K562 (cell line): ENCODE measurements at regions not wholly inside any gene's neighbourhood (a gene's known extent, or its start where the extent isn't known, plus 50 kb on each side); places are given as distances from the start of the nearest gene placed in this dataset.

Source experiments
- ATAC-seq: fragments of 200-7000 bp; cut with Tn5 transposase; 3 replicates; pipeline ENCODE4 v1.9.1; 2020; ENCODE audit warnings: moderate library complexity
- BruUV-seq: library from RNA; stranded (reverse); fragments of 400-500 nt; replicated peaks from 2 replicates; lab custom pipeline; 2021; lab: Mats Ljungman, UMichigan
- CTCF ChIA-PET: fragments of 300-600 bp; formaldehyde crosslinking; extraction: SDS; loops from one replicate; lab custom pipeline; 2021; ENCODE audit warnings: low intra/inter-chr PET ratio; lab: Yijun Ruan, JAX
- POLR2A ChIA-PET: fragments of 300-600, 350-650 bp; sonication (Branson Sonifier 250); formaldehyde crosslinking; extraction: SDS; loops from one replicate; lab custom pipeline; 2021; ENCODE audit warnings: antibody characterized with exemption, inconsistent platforms; lab: Yijun Ruan, JAX
- DNase-seq, 4 experiments: peaks; one replicate each; pipeline versions ENCODE4 v3.0.0 to v3.0.0-alpha.2; 2011 to 2018; ENCODE audit warnings: low spot score in 3 of 4, mixed read lengths in 3 of 4; ENCODE audit errors: extremely low read depth in 1 of 4
- FAIRE-seq: peaks from 2 replicates; lab custom pipeline; 2011; peaks lifted over from hg19 to GRCh38; lab: Jason Lieb, UNC
- H2AFZ ChIP-seq: 2 replicates; pipeline ENCODE4 v1.6.0; 2011; ENCODE audit warnings: low read depth, low read length, control low read depth, inconsistent platforms
- H3K27ac ChIP-seq: fragments of 200-600 bp; 3 replicates; pipeline ENCODE4 v1.8.0; 2011; ENCODE audit warnings: low read depth, mild to moderate bottlenecking, control low read depth, inconsistent platforms, low read length, moderate library complexity, mixed read lengths; ENCODE audit errors: extremely low read depth
- H3K27me3 ChIP-seq, 2 experiments: fragments of 300-600 bp in 1 of 2; 2 replicates in 1 of 2; 3 replicates in 1 of 2; pipeline versions ENCODE4 v1.6.0 to v1.8.0; 2011; ENCODE audit warnings: inconsistent platforms in 2 of 2, low read length in 2 of 2, mild to moderate bottlenecking in 1 of 2, mixed read lengths in 1 of 2, moderate library complexity in 1 of 2; ENCODE audit not compliant: control insufficient read depth in 2 of 2, insufficient read depth in 2 of 2
- H3K36me3 ChIP-seq: fragments of 300-600 bp; 3 replicates; pipeline ENCODE4 v1.8.0; 2011; ENCODE audit warnings: mild to moderate bottlenecking, low read length, inconsistent platforms; ENCODE audit not compliant: control insufficient read depth, insufficient read depth
- H3K4me1 ChIP-seq, 2 experiments: fragments of 200-600 bp in 1 of 2; replicated peaks in 1 of 2; 2 replicates in 1 of 2; 3 replicates in 1 of 2; pipeline versions ENCODE4 v1.5.1 to v1.8.0; 2011; ENCODE audit warnings: inconsistent platforms in 2 of 2, low read length in 2 of 2, mild to moderate bottlenecking in 1 of 2, mixed read lengths in 1 of 2, moderate library complexity in 1 of 2; ENCODE audit not compliant: control insufficient read depth in 2 of 2, insufficient read depth in 2 of 2
- H3K4me2 ChIP-seq: 2 replicates; pipeline ENCODE4 v1.6.1; 2011; ENCODE audit warnings: low read length, control low read depth, inconsistent platforms, mixed read lengths; ENCODE audit not compliant: insufficient read depth
- H3K4me3 ChIP-seq: fragments of 200-600 bp; sonication (generic), shearing (Covaris generic); 2 replicates; pipeline ENCODE4 v1.5.1; 2016; ENCODE audit warnings: control low read depth, inconsistent platforms
- H3K79me2 ChIP-seq: fragments of 200-600 bp; 3 replicates; pipeline ENCODE4 v1.8.0; 2011; ENCODE audit warnings: low read length, inconsistent platforms; ENCODE audit not compliant: control insufficient read depth, insufficient read depth
- H3K9ac ChIP-seq, 2 experiments: 2 replicates each; pipeline versions ENCODE4 v1.6.0 to v1.6.1; 2011; ENCODE audit warnings: low read depth in 2 of 2, low read length in 2 of 2, control low read depth in 1 of 2, inconsistent platforms in 1 of 2, mild to moderate bottlenecking in 1 of 2, mixed read lengths in 1 of 2; ENCODE audit not compliant: insufficient read depth in 1 of 2
- H3K9me1 ChIP-seq: one replicate; pipeline ENCODE4 v1.6.0; 2011; ENCODE audit warnings: inconsistent platforms, mild to moderate bottlenecking, low read length, moderate library complexity; ENCODE audit not compliant: control insufficient read depth, insufficient read depth
- H3K9me3 ChIP-seq: replicated peaks from 2 replicates; pipeline ENCODE4 v1.5.1; 2011; ENCODE audit warnings: low read depth, low read length, inconsistent platforms; ENCODE audit not compliant: control insufficient read depth, insufficient read depth
- H4K20me1 ChIP-seq: replicated peaks from 2 replicates; pipeline ENCODE4 v1.6.1; 2011; ENCODE audit warnings: low read length, inconsistent platforms, mixed read lengths; ENCODE audit not compliant: control insufficient read depth, insufficient read depth
- DNMT1 ChIP-seq: fragments of 450-650 bp; IDR thresholded peaks from 2 replicates; pipeline ENCODE4 v1.6.1; 2016; ENCODE audit warnings: antibody characterized with exemption, mild to moderate bottlenecking
- EWSR1 ChIP-seq: fragments of 450-650 bp; IDR thresholded peaks from 2 replicates; pipeline ENCODE4 v1.6.1; 2018; ENCODE audit warnings: borderline replicate concordance, mild to moderate bottlenecking, low read depth, moderate library complexity; ENCODE audit not compliant: partially characterized antibody
- MECOM ChIP-seq: fragments of 250-450 bp; sonication (Bioruptor Pico); IDR thresholded peaks from 2 replicates; pipeline ENCODE4 v1.8.0; 2022; ENCODE audit warnings: inconsistent platforms
- NFYB ChIP-seq: IDR thresholded peaks from 2 replicates; pipeline ENCODE4 v1.6.1; 2011; ENCODE audit warnings: mild to moderate bottlenecking, moderate library complexity; ENCODE audit not compliant: insufficient read length; ENCODE audit errors: extremely low read depth
- RBBP5 ChIP-seq: fragments of 200-600 bp; sonication (generic); IDR thresholded peaks from 2 replicates; pipeline ENCODE4 v1.6.1; 2012; ENCODE audit warnings: borderline replicate concordance, mild to moderate bottlenecking, low read length, control low read depth, inconsistent platforms; ENCODE audit not compliant: insufficient read depth, poor library complexity, severe bottlenecking
- TAF9B ChIP-seq: fragments of 450-650 bp; IDR thresholded peaks from 2 replicates; pipeline ENCODE4 v1.6.1; 2018; ENCODE audit warnings: mild to moderate bottlenecking; ENCODE audit not compliant: partially characterized antibody
- ZBTB7A ChIP-seq: IDR thresholded peaks from 2 replicates; pipeline ENCODE4 v1.6.1; 2011; ENCODE audit warnings: low read depth, mild to moderate bottlenecking, low read length, moderate library complexity, borderline replicate concordance; ENCODE audit not compliant: control insufficient read depth
- WGBS: fragments of 100-300 bp; shearing (Covaris generic); methylation state at CpG from one replicate; pipeline ENCODE4 v1.1.6; 2016; ENCODE audit warnings: low coverage, mixed read lengths; ENCODE audit not compliant: insufficient coverage; ENCODE audit errors: missing lambda C conversion rate; 5-methylcytosine and 5-hydroxymethylcytosine counted together
- in situ Hi-C: fragments of 300-500 bp; cut with MboI; formaldehyde crosslinking; loops from 4 replicates; pipeline ENCODE4 v1.15.0; 2018; ENCODE audit warnings: inconsistent platforms, mixed read lengths
- intact Hi-C: fragments of 100-400 bp; cut with micrococcal nuclease; formaldehyde crosslinking; loops from 2 replicates; pipeline ENCODE4 v1.14.2; 2022
- TF ChIP-seq, protein P1 (sequence below): fragments of 450-650 bp; IDR thresholded peaks from 2 replicates; pipeline ENCODE4 v1.6.1; 2016; ENCODE audit warnings: mild to moderate bottlenecking
- TF ChIP-seq, protein P2 (sequence below): fragments of 450-650 bp; IDR thresholded peaks from 2 replicates; pipeline ENCODE4 v1.6.1; 2016; ENCODE audit warnings: missing biosample characterization, missing genetic modification characterization
- TF ChIP-seq, protein P3 (sequence below): fragments of 450-650 bp; formaldehyde crosslinking; IDR thresholded peaks from 2 replicates; pipeline ENCODE4 v1.4.0; 2020; ENCODE audit warnings: mild to moderate bottlenecking
- TF ChIP-seq, protein P4 (sequence below): fragments of 250-450 bp; sonication (Bioruptor Pico); IDR thresholded peaks from 2 replicates; pipeline ENCODE4 v1.8.0; 2022; ENCODE audit warnings: moderate library complexity, mild to moderate bottlenecking, inconsistent platforms
- TF ChIP-seq, protein P5 (sequence below): fragments of 250-450 bp; sonication (Bioruptor Pico); IDR thresholded peaks from 2 replicates; pipeline ENCODE4 v1.8.0; 2022; ENCODE audit warnings: inconsistent platforms
- TF ChIP-seq, protein P6 (sequence below): fragments of 200-800 bp; sonication (Bioruptor generic); IDR thresholded peaks from 2 replicates; pipeline ENCODE4 v1.6.1; 2017; ENCODE audit warnings: missing genetic modification characterization, missing compliant biosample characterization

DNA sequence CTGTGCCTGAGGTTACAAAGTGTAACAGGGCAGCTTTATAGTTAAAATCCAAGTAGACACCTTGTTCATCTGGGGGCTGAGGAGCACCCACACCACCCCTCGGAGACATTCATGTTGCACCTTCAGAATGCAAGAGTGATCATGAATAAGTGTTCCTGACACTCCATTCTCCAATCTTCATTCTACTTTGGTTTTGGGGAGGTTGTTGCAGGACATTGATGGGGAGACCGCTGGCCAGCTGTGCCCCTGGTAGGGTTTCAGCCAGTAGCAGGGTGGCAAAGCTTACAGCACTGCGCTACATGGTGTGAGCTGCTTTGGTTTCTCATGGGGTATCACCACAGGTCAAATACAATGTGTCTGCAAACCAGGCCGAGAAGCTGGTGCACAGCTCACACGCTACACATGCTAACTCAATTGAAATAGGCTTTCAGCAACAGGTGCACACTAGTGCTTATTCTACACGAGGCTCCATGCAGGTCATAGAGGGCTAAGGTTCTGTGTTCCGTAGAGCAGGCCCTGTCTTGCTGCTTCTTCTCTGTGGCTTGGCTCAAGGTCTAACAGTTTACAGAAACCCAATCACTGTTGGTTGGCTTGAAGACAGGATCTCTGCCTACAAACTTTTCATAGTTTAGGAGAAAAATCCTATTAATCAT is 317.4 kb upstream of the ZNF32 start:
- no peaks in the 10 kb centered on the region; the same call in 1 of the 2 replicates for H4K20me1 ChIP-seq
- DNase-seq = no peak
- no peaks in the 10 kb centered on the region for H3K4me1 ChIP-seq
- H3K9ac ChIP-seq = no peak overlapping the region
- no TSS peak for BruUV-seq
- no peak overlapping the region for H3K4me2 ChIP-seq
- H3K36me3 ChIP-seq = no peaks in the 10 kb centered on the region
- no peak for ATAC-seq
- CTCF ChIA-PET = no interaction called here
- POLR2A ChIA-PET = no interaction called here
- H3K9me1 ChIP-seq = no peaks in the 10 kb centered on the region
- WGBS = 0% methylated on average over 7 of the region's 7 CpGs
- no peak overlapping the region for H3K27ac ChIP-seq
- H2AFZ ChIP-seq = no peak overlapping the region
- no peaks in the 10 kb centered on the region for H3K9me3 ChIP-seq
- H3K4me3 ChIP-seq = no peak overlapping the region
- no peaks in the 10 kb centered on the region for H3K79me2 ChIP-seq
- no peak for FAIRE-seq
- H3K27me3 ChIP-seq = peaks cover 5 to 40% of the 10 kb centered on the region in 2 experiments; a peak in 3 of 5 replicates
- intact Hi-C loops (no loop called here), in situ Hi-C loops (no loop called here)
- TF ChIP-seq NFYB = no peak
- no peak for TF ChIP-seq MECOM (CRISPR knock-in tag)
- no peak for TF ChIP-seq TAF9B
- no peak for TF ChIP-seq EWSR1
- TF ChIP-seq, protein P1, sequence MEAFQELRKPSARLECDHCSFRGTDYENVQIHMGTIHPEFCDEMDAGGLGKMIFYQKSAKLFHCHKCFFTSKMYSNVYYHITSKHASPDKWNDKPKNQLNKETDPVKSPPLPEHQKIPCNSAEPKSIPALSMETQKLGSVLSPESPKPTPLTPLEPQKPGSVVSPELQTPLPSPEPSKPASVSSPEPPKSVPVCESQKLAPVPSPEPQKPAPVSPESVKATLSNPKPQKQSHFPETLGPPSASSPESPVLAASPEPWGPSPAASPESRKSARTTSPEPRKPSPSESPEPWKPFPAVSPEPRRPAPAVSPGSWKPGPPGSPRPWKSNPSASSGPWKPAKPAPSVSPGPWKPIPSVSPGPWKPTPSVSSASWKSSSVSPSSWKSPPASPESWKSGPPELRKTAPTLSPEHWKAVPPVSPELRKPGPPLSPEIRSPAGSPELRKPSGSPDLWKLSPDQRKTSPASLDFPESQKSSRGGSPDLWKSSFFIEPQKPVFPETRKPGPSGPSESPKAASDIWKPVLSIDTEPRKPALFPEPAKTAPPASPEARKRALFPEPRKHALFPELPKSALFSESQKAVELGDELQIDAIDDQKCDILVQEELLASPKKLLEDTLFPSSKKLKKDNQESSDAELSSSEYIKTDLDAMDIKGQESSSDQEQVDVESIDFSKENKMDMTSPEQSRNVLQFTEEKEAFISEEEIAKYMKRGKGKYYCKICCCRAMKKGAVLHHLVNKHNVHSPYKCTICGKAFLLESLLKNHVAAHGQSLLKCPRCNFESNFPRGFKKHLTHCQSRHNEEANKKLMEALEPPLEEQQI = no peak
- TF ChIP-seq, protein P2, sequence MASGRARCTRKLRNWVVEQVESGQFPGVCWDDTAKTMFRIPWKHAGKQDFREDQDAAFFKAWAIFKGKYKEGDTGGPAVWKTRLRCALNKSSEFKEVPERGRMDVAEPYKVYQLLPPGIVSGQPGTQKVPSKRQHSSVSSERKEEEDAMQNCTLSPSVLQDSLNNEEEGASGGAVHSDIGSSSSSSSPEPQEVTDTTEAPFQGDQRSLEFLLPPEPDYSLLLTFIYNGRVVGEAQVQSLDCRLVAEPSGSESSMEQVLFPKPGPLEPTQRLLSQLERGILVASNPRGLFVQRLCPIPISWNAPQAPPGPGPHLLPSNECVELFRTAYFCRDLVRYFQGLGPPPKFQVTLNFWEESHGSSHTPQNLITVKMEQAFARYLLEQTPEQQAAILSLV (tag) = no peak
- TF ChIP-seq, protein P3, sequence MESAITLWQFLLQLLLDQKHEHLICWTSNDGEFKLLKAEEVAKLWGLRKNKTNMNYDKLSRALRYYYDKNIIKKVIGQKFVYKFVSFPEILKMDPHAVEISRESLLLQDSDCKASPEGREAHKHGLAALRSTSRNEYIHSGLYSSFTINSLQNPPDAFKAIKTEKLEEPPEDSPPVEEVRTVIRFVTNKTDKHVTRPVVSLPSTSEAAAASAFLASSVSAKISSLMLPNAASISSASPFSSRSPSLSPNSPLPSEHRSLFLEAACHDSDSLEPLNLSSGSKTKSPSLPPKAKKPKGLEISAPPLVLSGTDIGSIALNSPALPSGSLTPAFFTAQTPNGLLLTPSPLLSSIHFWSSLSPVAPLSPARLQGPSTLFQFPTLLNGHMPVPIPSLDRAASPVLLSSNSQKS (CRISPR knock-in tag) = no peak
- no peak for TF ChIP-seq ZBTB7A
- TF ChIP-seq DNMT1 = no peak
- TF ChIP-seq, protein P4, sequence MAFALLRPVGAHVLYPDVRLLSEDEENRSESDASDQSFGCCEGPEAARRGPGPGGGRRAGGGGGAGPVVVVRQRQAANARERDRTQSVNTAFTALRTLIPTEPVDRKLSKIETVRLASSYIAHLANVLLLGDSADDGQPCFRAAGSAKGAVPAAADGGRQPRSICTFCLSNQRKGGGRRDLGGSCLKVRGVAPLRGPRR (CRISPR knock-in tag) = no peak
- TF ChIP-seq, protein P5, sequence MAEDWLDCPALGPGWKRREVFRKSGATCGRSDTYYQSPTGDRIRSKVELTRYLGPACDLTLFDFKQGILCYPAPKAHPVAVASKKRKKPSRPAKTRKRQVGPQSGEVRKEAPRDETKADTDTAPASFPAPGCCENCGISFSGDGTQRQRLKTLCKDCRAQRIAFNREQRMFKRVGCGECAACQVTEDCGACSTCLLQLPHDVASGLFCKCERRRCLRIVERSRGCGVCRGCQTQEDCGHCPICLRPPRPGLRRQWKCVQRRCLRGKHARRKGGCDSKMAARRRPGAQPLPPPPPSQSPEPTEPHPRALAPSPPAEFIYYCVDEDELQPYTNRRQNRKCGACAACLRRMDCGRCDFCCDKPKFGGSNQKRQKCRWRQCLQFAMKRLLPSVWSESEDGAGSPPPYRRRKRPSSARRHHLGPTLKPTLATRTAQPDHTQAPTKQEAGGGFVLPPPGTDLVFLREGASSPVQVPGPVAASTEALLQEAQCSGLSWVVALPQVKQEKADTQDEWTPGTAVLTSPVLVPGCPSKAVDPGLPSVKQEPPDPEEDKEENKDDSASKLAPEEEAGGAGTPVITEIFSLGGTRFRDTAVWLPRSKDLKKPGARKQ (CRISPR knock-in tag) = no peak
- TF ChIP-seq RBBP5 = no peak
- TF ChIP-seq, protein P6, sequence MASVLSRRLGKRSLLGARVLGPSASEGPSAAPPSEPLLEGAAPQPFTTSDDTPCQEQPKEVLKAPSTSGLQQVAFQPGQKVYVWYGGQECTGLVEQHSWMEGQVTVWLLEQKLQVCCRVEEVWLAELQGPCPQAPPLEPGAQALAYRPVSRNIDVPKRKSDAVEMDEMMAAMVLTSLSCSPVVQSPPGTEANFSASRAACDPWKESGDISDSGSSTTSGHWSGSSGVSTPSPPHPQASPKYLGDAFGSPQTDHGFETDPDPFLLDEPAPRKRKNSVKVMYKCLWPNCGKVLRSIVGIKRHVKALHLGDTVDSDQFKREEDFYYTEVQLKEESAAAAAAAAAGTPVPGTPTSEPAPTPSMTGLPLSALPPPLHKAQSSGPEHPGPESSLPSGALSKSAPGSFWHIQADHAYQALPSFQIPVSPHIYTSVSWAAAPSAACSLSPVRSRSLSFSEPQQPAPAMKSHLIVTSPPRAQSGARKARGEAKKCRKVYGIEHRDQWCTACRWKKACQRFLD = no peak
